Hematopoietic multipotent progenitor cell (in vitro differentiated cells): ENCODE measurements at regions not wholly inside any gene's neighbourhood (a gene's known extent, or its start where the extent isn't known, plus 50 kb on each side); places are given as distances from the start of the nearest gene placed in this dataset.

Experiments
- DNase-seq, 3 donors: peaks; one replicate each; pipeline ENCODE4 v3.0.0-alpha.2; 2011 to 2015; ENCODE audit warnings: low read depth in 2 of 3, low spot score in 2 of 3

GRCh38 chr2:126771501-126772195 lies 115.7 kb downstream of the GYPC start:
- no peak for DNase-seq

GRCh38 chr2:126774290-126774689 lies 118.3 kb downstream of the GYPC start:
- DNase-seq = no peak

GRCh38 chr2:126774761-126775160 lies 118.8 kb downstream of the GYPC start:
- no peak for DNase-seq

- DNase-seq = no peak
These were observed 119.5 kb downstream of the GYPC start for GRCh38 chr2:126775300-126775985.

GRCh38 chr2:126776255-126776654 lies 120.3 kb downstream of the GYPC start:
- no peak for DNase-seq

GRCh38 chr2:126776692-126777619 lies 121.0 kb downstream of the GYPC start:
- DNase-seq = peak; percentile 62 to 79 (median 68)

GRCh38 chr2:126777620-126777978 lies 121.1 kb upstream of the TEX51 start:
- DNase-seq = no peak

GRCh38 chr2:126778561-126779501 lies 119.9 kb upstream of the TEX51 start:
- no peak for DNase-seq

- DNase-seq = no peak
These were observed 117.5 kb upstream of the TEX51 start for GRCh38 chr2:126781206-126781605.

GRCh38 chr2:126781806-126782205 lies 116.9 kb upstream of the TEX51 start:
- no peak for DNase-seq

- DNase-seq = no peak
These were observed 116.0 kb upstream of the TEX51 start for GRCh38 chr2:126782648-126783047.

GRCh38 chr2:126783341-126783740 lies 115.3 kb upstream of the TEX51 start:
- DNase-seq = no peak

GRCh38 chr2:126784045-126784444 lies 114.6 kb upstream of the TEX51 start:
- DNase-seq = no peak

- no peak for DNase-seq
These were observed 114.1 kb upstream of the TEX51 start for GRCh38 chr2:126784621-126785020.

- no peak for DNase-seq
These were observed 113.5 kb upstream of the TEX51 start for GRCh38 chr2:126785236-126785635.

- DNase-seq = no peak
These were observed 112.8 kb upstream of the TEX51 start for GRCh38 chr2:126785862-126786261.

GRCh38 chr2:126786765-126787164 lies 111.9 kb upstream of the TEX51 start:
- DNase-seq = no peak

- no peak for DNase-seq
These were observed 111.4 kb upstream of the TEX51 start for GRCh38 chr2:126787289-126787688.

GRCh38 chr2:126788113-126788512 lies 110.6 kb upstream of the TEX51 start:
- DNase-seq = no peak

GRCh38 chr2:126788652-126789051 lies 110.0 kb upstream of the TEX51 start:
- no peak for DNase-seq
